ENCODE measurements at regions not wholly inside any gene's neighbourhood (a gene's known extent, or its start where the extent isn't known, plus 50 kb on each side); places are given as distances from the start of the nearest gene placed in this dataset.

DNA sequence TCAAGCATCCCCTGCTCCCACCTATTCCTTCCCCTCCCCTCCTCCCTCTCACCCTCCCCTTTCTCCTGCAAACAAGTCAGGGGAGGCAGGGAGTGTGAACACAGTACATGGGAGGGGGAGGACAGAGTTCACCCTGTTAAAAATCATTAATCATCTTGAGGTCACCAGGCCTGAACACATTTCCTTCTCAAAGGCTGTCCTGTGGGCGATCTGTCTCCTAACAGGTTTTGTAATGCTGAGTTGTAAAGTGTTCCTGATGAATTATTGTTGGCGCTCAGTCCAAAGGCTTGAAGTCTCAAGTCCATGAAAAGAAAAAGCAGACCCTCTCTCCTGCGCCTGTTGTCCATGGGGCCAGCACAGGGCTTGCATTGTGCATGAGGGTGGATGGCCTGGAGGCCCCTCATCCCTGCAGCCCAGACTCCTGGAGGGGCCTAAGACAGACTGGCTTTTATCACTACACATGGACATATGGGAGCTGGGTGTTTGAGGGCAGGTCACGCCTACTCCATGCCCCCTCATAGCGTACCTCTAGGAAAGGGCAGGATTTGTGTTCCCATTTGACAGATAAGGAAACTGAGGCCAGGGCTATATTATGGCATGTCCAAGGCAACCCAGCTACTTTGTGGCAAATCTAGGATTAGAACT, 189.1 kb downstream of the RAB28 start:
- H3K4me1 ChIP-seq = peaks cover 0 to 3% (median 0%) of the 10 kb centered on the region in 4 donors
- intact Hi-C loops (cut with DNase I) = no loop called here
- H3K27me3 ChIP-seq = no peaks in the 10 kb centered on the region
- H3K9me3 ChIP-seq = no peaks in the 10 kb centered on the region
- ATAC-seq (peak in 2 of 4 donors; percentile 49 to 59), DNase-seq (no peak)
- 54% methylated on average over 3 of the region's 5 CpGs for WGBS (ENCODE audit: insufficient coverage, low coverage, low lambda C conversion rate, missing lambda C conversion rate)
- H3K36me3 ChIP-seq = no peaks in the 10 kb centered on the region
- H3K27ac ChIP-seq = no peak overlapping the region
- H3K4me3 ChIP-seq = no peak overlapping the region
- TF ChIP-seq, protein P1, sequence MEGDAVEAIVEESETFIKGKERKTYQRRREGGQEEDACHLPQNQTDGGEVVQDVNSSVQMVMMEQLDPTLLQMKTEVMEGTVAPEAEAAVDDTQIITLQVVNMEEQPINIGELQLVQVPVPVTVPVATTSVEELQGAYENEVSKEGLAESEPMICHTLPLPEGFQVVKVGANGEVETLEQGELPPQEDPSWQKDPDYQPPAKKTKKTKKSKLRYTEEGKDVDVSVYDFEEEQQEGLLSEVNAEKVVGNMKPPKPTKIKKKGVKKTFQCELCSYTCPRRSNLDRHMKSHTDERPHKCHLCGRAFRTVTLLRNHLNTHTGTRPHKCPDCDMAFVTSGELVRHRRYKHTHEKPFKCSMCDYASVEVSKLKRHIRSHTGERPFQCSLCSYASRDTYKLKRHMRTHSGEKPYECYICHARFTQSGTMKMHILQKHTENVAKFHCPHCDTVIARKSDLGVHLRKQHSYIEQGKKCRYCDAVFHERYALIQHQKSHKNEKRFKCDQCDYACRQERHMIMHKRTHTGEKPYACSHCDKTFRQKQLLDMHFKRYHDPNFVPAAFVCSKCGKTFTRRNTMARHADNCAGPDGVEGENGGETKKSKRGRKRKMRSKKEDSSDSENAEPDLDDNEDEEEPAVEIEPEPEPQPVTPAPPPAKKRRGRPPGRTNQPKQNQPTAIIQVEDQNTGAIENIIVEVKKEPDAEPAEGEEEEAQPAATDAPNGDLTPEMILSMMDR (IDR thresholded peaks at IDR 0.05) = no peak
- TF ChIP-seq POLR2A (IDR thresholded peaks at IDR 0.05) = no peak

DNA sequence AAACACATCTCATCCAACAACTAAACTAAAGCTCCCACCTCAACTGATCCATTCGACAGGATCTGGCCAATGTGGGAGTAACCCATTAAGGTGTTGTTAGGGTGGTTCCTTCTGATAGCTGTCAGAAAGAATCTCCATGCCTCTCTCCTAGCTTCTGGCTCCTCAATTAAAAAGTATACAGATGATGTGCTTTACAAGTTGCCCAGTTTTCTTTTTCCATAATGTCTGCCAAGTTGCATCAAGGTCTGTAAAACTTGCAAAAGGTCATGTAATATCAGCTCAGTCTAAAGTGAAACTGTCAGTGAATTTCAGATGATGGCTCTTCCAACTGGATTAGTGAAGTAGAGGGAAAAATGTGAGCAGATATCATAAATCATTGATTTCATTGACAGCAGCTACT, 191.8 kb downstream of the RAB28 start:
- Histone ChIP-seq H3K27me3 (no peaks in the 10 kb centered on the region), H3K4me1 (peaks cover 0 to 3% (median 0%) of the 10 kb centered on the region in 4 donors), H3K9me3 (no peaks in the 10 kb centered on the region), H3K27ac (no peak overlapping the region), H3K36me3 (no peaks in the 10 kb centered on the region), H3K4me3 (no peak overlapping the region)
- 75% methylated on average over 1 of the region's 1 CpG for WGBS (ENCODE audit: insufficient coverage, low coverage, low lambda C conversion rate, missing lambda C conversion rate)
- ATAC-seq = no peak
- no peak for TF ChIP-seq POLR2A (IDR thresholded peaks at IDR 0.05)
- TF ChIP-seq, protein P1 (IDR thresholded peaks at IDR 0.05) = no peak
- intact Hi-C loops (cut with DNase I) = no loop called here
- DNase-seq = no peak

DNA sequence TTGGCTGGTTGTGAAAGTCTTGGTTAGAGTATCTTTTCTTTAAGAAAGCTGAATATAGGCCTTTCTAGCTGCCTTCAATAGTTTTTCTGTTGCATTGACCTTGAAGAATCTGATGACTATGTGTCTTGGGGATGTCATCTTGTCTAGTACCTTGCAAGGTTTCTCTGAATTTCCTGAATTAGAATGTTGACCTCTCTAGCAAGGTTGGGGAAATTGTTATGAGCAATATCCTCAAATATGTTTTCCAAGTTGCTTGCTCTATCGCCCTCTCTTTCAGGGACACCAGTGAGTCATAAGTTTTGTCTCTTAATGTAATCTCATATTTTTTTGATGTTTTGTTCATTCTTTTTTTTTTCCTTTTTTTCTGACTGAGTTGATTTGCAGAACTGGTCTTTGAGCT, 194.7 kb downstream of the RAB28 start:
- Histone ChIP-seq H3K9me3 (no peaks in the 10 kb centered on the region), H3K4me1 (no peaks in the 10 kb centered on the region), H3K4me3 (no peak overlapping the region), H3K27me3 (no peaks in the 10 kb centered on the region), H3K27ac (no peak overlapping the region), H3K36me3 (no peaks in the 10 kb centered on the region)
- no peak for DNase-seq
- no peak for ATAC-seq
- intact Hi-C loops (cut with DNase I) = no loop called here
- WGBS (ENCODE audit: insufficient coverage, low coverage, low lambda C conversion rate, missing lambda C conversion rate) = 100% methylated on average over 1 of the region's 1 CpG
- TF ChIP-seq POLR2A (IDR thresholded peaks at IDR 0.05) = no peak

DNA sequence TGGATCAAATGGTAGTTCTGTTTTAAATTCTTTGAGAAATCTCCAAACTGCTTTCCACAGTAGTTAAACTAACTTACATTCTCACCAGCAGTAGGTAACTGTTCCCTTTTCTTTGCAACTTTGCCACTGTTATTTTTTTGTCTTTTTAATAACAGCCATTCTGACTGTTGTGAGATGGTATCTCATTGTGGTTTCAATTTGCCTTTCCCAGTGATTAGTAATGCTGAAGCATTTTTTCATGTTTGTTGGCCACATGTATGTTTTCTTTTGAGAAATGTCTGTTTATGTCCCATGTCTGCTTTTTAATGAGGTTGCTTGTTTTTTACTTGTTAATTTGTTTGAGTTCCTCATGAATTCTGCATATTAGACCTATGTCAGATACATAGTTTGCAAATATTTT, 198.8 kb downstream of the RAB28 start:
- DNase-seq (no peak), ATAC-seq (no peak)
- H3K4me1 ChIP-seq = no peaks in the 10 kb centered on the region
- H3K27ac ChIP-seq = no peak overlapping the region
- TF ChIP-seq, protein P1 (IDR thresholded peaks at IDR 0.05) = no peak
- TF ChIP-seq POLR2A (IDR thresholded peaks at IDR 0.05) = no peak
- H3K9me3 ChIP-seq = no peaks in the 10 kb centered on the region
- H3K4me3 ChIP-seq = no peak overlapping the region
- no peaks in the 10 kb centered on the region for H3K36me3 ChIP-seq
- H3K27me3 ChIP-seq = no peaks in the 10 kb centered on the region
- intact Hi-C loops (cut with DNase I) = no loop called here

DNA sequence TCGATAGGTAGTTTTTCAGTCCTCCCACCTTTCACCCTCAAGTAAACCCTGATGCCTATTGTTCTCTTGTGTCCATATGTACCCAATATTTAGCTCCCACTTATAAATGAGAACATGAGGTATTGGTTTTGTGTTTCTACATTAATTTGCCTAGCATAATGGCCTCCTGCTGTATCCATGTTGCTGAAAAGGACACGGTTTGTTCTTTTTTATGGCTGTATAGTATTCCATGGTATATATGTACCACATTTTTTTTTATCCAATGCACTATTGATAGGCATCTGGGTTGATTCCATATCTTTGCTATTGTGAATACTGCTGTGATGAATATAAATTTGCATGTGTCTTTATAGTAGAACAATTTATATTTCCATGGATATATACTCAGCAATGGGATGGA, 199.2 kb downstream of the RAB28 start:
- Histone ChIP-seq H3K27ac (no peak overlapping the region), H3K4me1 (no peaks in the 10 kb centered on the region), H3K4me3 (no peak overlapping the region), H3K27me3 (no peaks in the 10 kb centered on the region), H3K36me3 (no peaks in the 10 kb centered on the region), H3K9me3 (no peaks in the 10 kb centered on the region)
- WGBS (ENCODE audit: insufficient coverage, low coverage, low lambda C conversion rate, missing lambda C conversion rate) = 91% methylated on average over 2 of the region's 2 CpGs
- ATAC-seq (no peak), DNase-seq (no peak)
- intact Hi-C loops (cut with DNase I) = no loop called here
- no peak for TF ChIP-seq POLR2A (IDR thresholded peaks at IDR 0.05)

DNA sequence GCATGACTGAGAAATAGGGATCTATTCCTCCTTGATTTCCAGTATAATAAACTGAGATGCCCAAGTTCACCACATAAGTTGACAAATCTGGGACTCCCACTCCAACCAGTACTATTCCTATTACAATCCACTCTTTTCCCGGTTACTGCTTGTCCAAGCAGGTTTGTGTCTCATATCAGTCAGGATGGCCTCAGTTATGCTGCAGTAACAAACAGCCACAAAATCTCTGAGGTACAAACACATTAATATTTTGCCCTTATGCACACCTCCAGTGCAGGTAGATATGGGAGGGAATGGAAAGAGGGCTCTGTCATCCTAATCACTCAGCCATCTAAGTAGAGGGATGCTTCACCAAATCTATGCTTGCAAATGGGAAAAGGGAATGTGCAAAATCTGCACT, 207.8 kb downstream of the RAB28 start:
- 88% methylated on average over 1 of the region's 1 CpG for WGBS (ENCODE audit: insufficient coverage, low coverage, low lambda C conversion rate, missing lambda C conversion rate)
- TF ChIP-seq POLR2A (IDR thresholded peaks at IDR 0.05) = no peak
- TF ChIP-seq, protein P1 (IDR thresholded peaks at IDR 0.05) = no peak
- Histone ChIP-seq H3K4me1 (no peaks in the 10 kb centered on the region), H3K27me3 (no peaks in the 10 kb centered on the region), H3K9me3 (peaks cover 0 to 7% (median 3%) of the 10 kb centered on the region in 4 donors), H3K4me3 (no peak overlapping the region), H3K36me3 (no peaks in the 10 kb centered on the region), H3K27ac (no peak overlapping the region)
- intact Hi-C loops (cut with DNase I) = no loop called here
- DNase-seq (no peak), ATAC-seq (no peak)

All from right lobe of liver (tissue), 6 donors.